ENCODE measurements at regions not wholly inside any gene's neighbourhood (a gene's known extent, or its start where the extent isn't known, plus 50 kb on each side); places are given as distances from the start of the nearest gene placed in this dataset.
"Not testable (repeated sequence)": the region's sequence is repeated elsewhere in the genome, so short reads cannot be mapped to it uniquely, and the experiment has no call there.

DNA sequence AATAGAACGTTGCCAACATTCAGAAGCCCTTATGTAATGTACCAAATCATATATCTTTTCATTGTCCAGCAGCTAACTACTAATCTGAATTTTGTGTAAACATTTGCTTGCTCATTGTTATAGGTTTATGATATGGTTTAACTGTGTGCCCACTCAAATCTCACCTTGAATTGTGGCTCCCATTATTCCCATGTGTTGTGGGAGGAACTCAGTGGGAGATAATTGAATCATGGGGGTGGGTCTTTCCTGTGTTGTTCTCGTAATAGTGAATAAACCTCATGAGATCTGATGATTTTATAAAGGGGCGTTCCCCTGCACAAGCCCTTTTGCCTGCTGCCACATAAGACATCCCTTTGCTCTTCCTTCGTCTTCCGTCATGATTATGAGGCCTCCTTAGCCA, 91.9 kb upstream of the CLVS2 start:
- no peak overlapping the region for H3K4me3 ChIP-seq (ENCODE audit: low read depth, low read length)
- no peak for TF ChIP-seq CTCF (IDR thresholded peaks at IDR 0.05; ENCODE audit: low read depth, low read length)

GRCh38 chr6:122913558-122913957, 82.5 kb upstream of the CLVS2 start:
- no peak for TF ChIP-seq CTCF (IDR thresholded peaks at IDR 0.05; ENCODE audit: low read depth, low read length)
- no peak overlapping the region for H3K4me3 ChIP-seq (ENCODE audit: low read depth, low read length)

GRCh38 chr6:122918714-122919113, 77.3 kb upstream of the CLVS2 start:
- no peak overlapping the region for H3K4me3 ChIP-seq (ENCODE audit: low read depth, low read length)
- no peak for TF ChIP-seq CTCF (IDR thresholded peaks at IDR 0.05; ENCODE audit: low read depth, low read length)

DNA sequence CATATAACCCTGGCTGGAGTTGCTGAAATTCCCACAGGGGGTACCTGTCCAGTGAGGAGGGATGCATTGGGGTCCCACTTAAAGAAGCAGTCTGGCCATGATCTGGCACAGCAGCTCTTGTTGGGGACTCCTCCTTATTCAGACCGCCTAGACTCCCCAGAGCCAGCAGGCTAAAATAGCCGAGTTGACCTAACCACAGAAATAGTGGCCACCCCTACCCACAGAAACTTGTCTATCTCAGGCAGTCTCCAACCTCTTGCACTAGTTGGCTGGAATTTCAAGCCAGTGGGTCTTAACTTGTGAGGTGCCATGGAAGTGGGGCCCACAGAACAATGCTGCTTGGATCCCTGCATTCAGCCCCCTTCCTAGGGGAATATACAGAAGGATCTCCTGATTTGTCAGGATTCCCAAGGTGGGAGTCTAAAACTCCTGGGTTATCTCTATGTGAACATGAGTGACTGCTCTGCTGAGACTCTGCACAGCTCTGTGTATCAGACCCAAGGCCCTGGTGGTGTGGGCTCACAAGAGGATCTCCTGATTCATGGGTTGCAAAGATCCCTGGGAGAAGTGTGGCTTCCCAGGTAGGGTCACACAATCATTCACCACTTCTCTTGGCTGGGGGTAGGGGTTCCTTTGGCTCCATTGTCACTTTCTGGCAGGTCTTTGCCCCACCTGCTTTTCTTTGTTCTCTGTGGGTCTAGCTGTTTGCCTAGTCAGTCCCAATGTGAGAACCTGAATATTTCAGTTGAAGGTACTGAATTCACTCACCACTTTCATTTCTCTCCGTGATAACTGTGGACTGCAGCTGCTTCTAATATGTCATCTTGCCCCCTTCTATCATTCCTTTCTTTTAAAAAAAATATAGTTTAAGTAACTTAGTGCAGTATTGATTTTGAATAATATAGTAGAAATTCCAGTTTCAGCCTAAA, 65.5 kb upstream of the CLVS2 start:
- no peak for TF ChIP-seq CTCF (IDR thresholded peaks at IDR 0.05; ENCODE audit: low read depth, low read length)
- H3K4me3 ChIP-seq (ENCODE audit: low read depth, low read length), result no peak overlapping the region

- H3K4me3 ChIP-seq (ENCODE audit: low read depth, low read length), result no peak overlapping the region
- TF ChIP-seq CTCF (IDR thresholded peaks at IDR 0.05; ENCODE audit: low read depth, low read length), result no peak
These were observed 64.1 kb upstream of the CLVS2 start for GRCh38 chr6:122931916-122932315.

GRCh38 chr6:122944936-122945335, 51.1 kb upstream of the CLVS2 start:
- H3K4me3 ChIP-seq (ENCODE audit: low read depth, low read length), result not testable (repeated sequence)

Data from WI38 (cell line).